Spleen (tissue), 7 donors: ENCODE measurements at regions not wholly inside any gene's neighbourhood (a gene's known extent, or its start where the extent isn't known, plus 50 kb on each side); places are given as distances from the start of the nearest gene placed in this dataset.

ENCODE experiments used
- CTCF ChIP-seq, 11 experiments: fragments of 200-600 bp in 7 of 11; fragments of 450-650 bp in 4 of 11; sonication (generic) in 4 of 11; IDR thresholded peaks in 8 of 11; conservative IDR thresholded peaks in 3 of 11; 1 replicate in 7 of 11; 2 replicates in 4 of 11; pipeline versions ENCODE4 v1.4.0 to v1.8.0; 2016 to 2021; ENCODE audit warnings: antibody characterized with exemption in 11 of 11, inconsistent platforms in 4 of 11, mild to moderate bottlenecking in 1 of 11
- POLR2A ChIP-seq, 3 donors: fragments of 450-650 bp; IDR thresholded peaks; one replicate each; pipeline ENCODE4 v1.5.1; 2017; ENCODE audit warnings: antibody characterized with exemption in 3 of 3, mild to moderate bottlenecking in 1 of 3
- POLR2AphosphoS5 ChIP-seq, 3 donors: sonication (generic); formaldehyde crosslinking; IDR thresholded peaks; one replicate each; pipeline ENCODE4 v1.5.1; 2017; ENCODE audit warnings: antibody characterized with exemption in 3 of 3
- donor health status: DM: no; HTN: no; CAD: no; lungs with moderate emphysema.
- donor health status: DM: no; HTN: no; CAD: no.
- donor health status: DM: no; HTN: no; CAD: no.

- TF ChIP-seq POLR2AphosphoS5 (IDR thresholded peaks at IDR 0.05) (no peak), POLR2A (IDR thresholded peaks at IDR 0.05) (no peak), CTCF (IDR thresholded peaks at IDR 0.05 in 8 of 11, conservative IDR thresholded peaks at IDR 0.05 in 3 of 11) (no peak)
These were observed 115.7 kb upstream of the RHOBTB1 start for GRCh38 chr10:61059636-61060035.
